GM12878 (cell line): ENCODE measurements at regions not wholly inside any gene's neighbourhood (a gene's known extent, or its start where the extent isn't known, plus 50 kb on each side); places are given as distances from the start of the nearest gene placed in this dataset.

ENCODE experiments used
- ATAC-seq: fragments of 200-7000 bp; cut with Tn5 transposase; 3 replicates; pipeline ENCODE4 v1.9.1; 2020; ENCODE audit warnings: mild to moderate bottlenecking, moderate library complexity
- BruUV-seq: library from RNA; stranded (reverse); fragments of 400-500 nt; replicated peaks from 2 replicates; lab custom pipeline; 2021; lab: Mats Ljungman, UMichigan
- CTCF ChIA-PET: fragments of 300-600 bp; sonication (Branson Sonifier 250); formaldehyde crosslinking; extraction: SDS; loops from one replicate; lab custom pipeline; 2021; ENCODE audit warnings: inconsistent platforms; lab: Yijun Ruan, JAX
- POLR2A ChIA-PET: fragments of 350-600 bp; formaldehyde crosslinking; extraction: SDS; loops from one replicate; lab custom pipeline; 2021; ENCODE audit warnings: inconsistent platforms; lab: Charles Lee
- RAD21 ChIA-PET: fragments of 300-600 bp; sonication (Branson Sonifier 250); formaldehyde crosslinking; loops from one replicate; lab custom pipeline; 2023; ENCODE audit warnings: antibody characterized with exemption; ENCODE audit not compliant: unreplicated experiment; lab: Charles Lee
- SMC1A ChIA-PET: fragments of 300-600 bp; sonication (Branson Sonifier 250); formaldehyde crosslinking; loops from one replicate; lab custom pipeline; 2023; ENCODE audit not compliant: unreplicated experiment, uncharacterized antibody; lab: Charles Lee
- DNase-seq: peaks from one replicate; pipeline ENCODE4 v3.0.0-alpha.2; 2011; ENCODE audit warnings: low read depth, low spot score
- FAIRE-seq: peaks from 3 replicates; lab custom pipeline; 2011; peaks lifted over from hg19 to GRCh38; lab: Jason Lieb, UNC
- H2AFZ ChIP-seq: 2 replicates; pipeline ENCODE4 v1.6.0; 2011; ENCODE audit warnings: low read depth, low read length, control low read depth; ENCODE audit not compliant: control insufficient read depth
- H3K27ac ChIP-seq: 2 replicates; pipeline ENCODE4 v1.5.1; 2011; ENCODE audit warnings: control low read depth; ENCODE audit not compliant: control insufficient read depth, insufficient read depth
- H3K27me3 ChIP-seq, 2 experiments: replicated peaks in 1 of 2; 2 replicates each; pipeline versions ENCODE4 v1.6.0 to v1.6.1; 2011; ENCODE audit warnings: low read length in 1 of 2; ENCODE audit not compliant: control insufficient read depth in 2 of 2, insufficient read depth in 2 of 2
- H3K36me3 ChIP-seq, 2 experiments: 2 replicates each; pipeline ENCODE4 v1.5.1; 2011; ENCODE audit warnings: low read length in 1 of 2; ENCODE audit not compliant: control insufficient read depth in 2 of 2, insufficient read depth in 2 of 2
- H3K4me1 ChIP-seq: 2 replicates; pipeline ENCODE4 v1.6.1; 2011; ENCODE audit warnings: mild to moderate bottlenecking, low read length, moderate library complexity, mixed read lengths; ENCODE audit not compliant: control insufficient read depth, insufficient read depth
- H3K4me2 ChIP-seq: 2 replicates; pipeline ENCODE4 v1.6.0; 2011; ENCODE audit warnings: control low read depth; ENCODE audit not compliant: control insufficient read depth, insufficient read depth
- H3K4me3 ChIP-seq: fragments of 200-600 bp; sonication (generic); 2 replicates; pipeline ENCODE4 v1.5.1; 2016
- H3K79me2 ChIP-seq: 2 replicates; pipeline ENCODE4 v1.6.0; 2011; ENCODE audit warnings: low read length; ENCODE audit not compliant: control insufficient read depth, insufficient read depth
- H3K9ac ChIP-seq: 2 replicates; pipeline ENCODE4 v1.8.0; 2011; ENCODE audit warnings: low read length, control low read depth, mixed read lengths; ENCODE audit not compliant: control insufficient read depth, insufficient read depth
- H3K9me3 ChIP-seq: replicated peaks from 3 replicates; pipeline ENCODE4 v1.5.1; 2011; ENCODE audit warnings: mild to moderate bottlenecking, low read length; ENCODE audit not compliant: control insufficient read depth, insufficient read depth
- H4K20me1 ChIP-seq: 2 replicates; pipeline ENCODE4 v1.6.0; 2011; ENCODE audit not compliant: control insufficient read depth, insufficient read depth
- ATF7 ChIP-seq: fragments of 450-650 bp; IDR thresholded peaks from 2 replicates; pipeline ENCODE4 v1.6.1; 2016; ENCODE audit warnings: low read depth, mild to moderate bottlenecking
- IKZF1 ChIP-seq: fragments of 450-650 bp; conservative IDR thresholded peaks from 2 replicates; pipeline ENCODE4 v1.6.1; 2017; ENCODE audit warnings: antibody characterized with exemption, mild to moderate bottlenecking
- MEF2A ChIP-seq: IDR thresholded peaks from 2 replicates; pipeline ENCODE4 v1.6.1; 2011; ENCODE audit warnings: low read depth, mild to moderate bottlenecking, low read length, moderate library complexity; ENCODE audit not compliant: insufficient read depth
- MYB ChIP-seq: fragments of 150-350 bp; IDR thresholded peaks from 2 replicates; pipeline ENCODE4 v1.6.1; 2014; ENCODE audit warnings: mild to moderate bottlenecking, low read depth, low read length, borderline replicate concordance
- NKRF ChIP-seq: fragments of 450-650 bp; conservative IDR thresholded peaks from 2 replicates; pipeline ENCODE4 v1.6.1; 2017; ENCODE audit warnings: mild to moderate bottlenecking, moderate library complexity
- RELB ChIP-seq: fragments of 450-650 bp; IDR thresholded peaks from 2 replicates; pipeline ENCODE4 v1.6.1; 2017; ENCODE audit warnings: low read depth, mild to moderate bottlenecking, moderate library complexity
- ZNF622 ChIP-seq: fragments of 450-650 bp; IDR thresholded peaks from 2 replicates; pipeline ENCODE4 v1.6.1; 2017; ENCODE audit warnings: mild to moderate bottlenecking, inconsistent platforms
- WGBS: methylation state at CpG from one replicate; pipeline ENCODE4 v1.1.6; 2016; ENCODE audit warnings: low lambda C conversion rate; ENCODE audit not compliant: insufficient replicate concordance, insufficient coverage; ENCODE audit errors: missing lambda C conversion rate; 5-methylcytosine and 5-hydroxymethylcytosine counted together
- in situ Hi-C: fragments of 300-500 bp; cut with MboI; formaldehyde crosslinking; loops from 9 replicates; pipeline ENCODE4 v1.14.3; 2018; ENCODE audit warnings: mixed read lengths
- intact Hi-C: fragments of 100-400 bp; cut with micrococcal nuclease; formaldehyde crosslinking; loops from one replicate; pipeline ENCODE4 v1.14.2; 2022; ENCODE audit not compliant: unreplicated experiment
- TF ChIP-seq, protein P1 (sequence below): fragments of 150-350 bp; IDR thresholded peaks from 2 replicates; pipeline ENCODE4 v1.6.1; 2016; ENCODE audit warnings: low read depth, low read length
- TF ChIP-seq, protein P2 (sequence below): IDR thresholded peaks from 2 replicates; pipeline ENCODE4 v1.6.1; 2011; ENCODE audit warnings: low read depth, mild to moderate bottlenecking, low read length, moderate library complexity, borderline replicate concordance; ENCODE audit errors: extremely low read depth

GRCh38 chr13:70520275-70521036 lies 412.2 kb upstream of the KLHL1 start:
- Histone ChIP-seq H4K20me1 (no peaks in the 10 kb centered on the region), H2AFZ (no peak overlapping the region), H3K9me3 (no peaks in the 10 kb centered on the region), H3K9ac (no peak overlapping the region), H3K36me3 (no peaks in the 10 kb centered on the region), H3K27me3 (no peaks in the 10 kb centered on the region), H3K4me1 (no peaks in the 10 kb centered on the region), H3K27ac (no peak overlapping the region), H3K4me3 (no peak overlapping the region), H3K79me2 (no peaks in the 10 kb centered on the region), H3K4me2 (no peak overlapping the region)
- intact Hi-C loops (no loop called here), in situ Hi-C loops (no loop called here)
- SMC1A ChIA-PET = no interaction called here
- DNase-seq (no peak), FAIRE-seq (no peak), ATAC-seq (no peak)
- CTCF ChIA-PET = no interaction called here
- BruUV-seq = no TSS peak
- peak; percentile 75 for TF ChIP-seq ATF7
- TF ChIP-seq, protein P1, sequence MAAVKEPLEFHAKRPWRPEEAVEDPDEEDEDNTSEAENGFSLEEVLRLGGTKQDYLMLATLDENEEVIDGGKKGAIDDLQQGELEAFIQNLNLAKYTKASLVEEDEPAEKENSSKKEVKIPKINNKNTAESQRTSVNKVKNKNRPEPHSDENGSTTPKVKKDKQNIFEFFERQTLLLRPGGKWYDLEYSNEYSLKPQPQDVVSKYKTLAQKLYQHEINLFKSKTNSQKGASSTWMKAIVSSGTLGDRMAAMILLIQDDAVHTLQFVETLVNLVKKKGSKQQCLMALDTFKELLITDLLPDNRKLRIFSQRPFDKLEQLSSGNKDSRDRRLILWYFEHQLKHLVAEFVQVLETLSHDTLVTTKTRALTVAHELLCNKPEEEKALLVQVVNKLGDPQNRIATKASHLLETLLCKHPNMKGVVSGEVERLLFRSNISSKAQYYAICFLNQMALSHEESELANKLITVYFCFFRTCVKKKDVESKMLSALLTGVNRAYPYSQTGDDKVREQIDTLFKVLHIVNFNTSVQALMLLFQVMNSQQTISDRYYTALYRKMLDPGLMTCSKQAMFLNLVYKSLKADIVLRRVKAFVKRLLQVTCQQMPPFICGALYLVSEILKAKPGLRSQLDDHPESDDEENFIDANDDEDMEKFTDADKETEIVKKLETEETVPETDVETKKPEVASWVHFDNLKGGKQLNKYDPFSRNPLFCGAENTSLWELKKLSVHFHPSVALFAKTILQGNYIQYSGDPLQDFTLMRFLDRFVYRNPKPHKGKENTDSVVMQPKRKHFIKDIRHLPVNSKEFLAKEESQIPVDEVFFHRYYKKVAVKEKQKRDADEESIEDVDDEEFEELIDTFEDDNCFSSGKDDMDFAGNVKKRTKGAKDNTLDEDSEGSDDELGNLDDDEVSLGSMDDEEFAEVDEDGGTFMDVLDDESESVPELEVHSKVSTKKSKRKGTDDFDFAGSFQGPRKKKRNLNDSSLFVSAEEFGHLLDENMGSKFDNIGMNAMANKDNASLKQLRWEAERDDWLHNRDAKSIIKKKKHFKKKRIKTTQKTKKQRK = no peak
- RAD21 ChIA-PET = no interaction called here
- WGBS = 6% methylated on average over 2 of the region's 2 CpGs
- POLR2A ChIA-PET = no interaction called here

- no peaks in the 10 kb centered on the region for H3K27me3 ChIP-seq
- ATAC-seq (no peak), FAIRE-seq (no peak), DNase-seq (no peak)
- in situ Hi-C loops (no loop called here), intact Hi-C loops (no loop called here)
- no TSS peak for BruUV-seq
- no peaks in the 10 kb centered on the region for H3K9me3 ChIP-seq
- ChIA-PET SMC1A (interaction anchor here (1.0 kb wide), 1 partner anchor 10 kb away, joined by 3 read pairs; no protein-coding TSS in a partner anchor), POLR2A (no interaction called here), CTCF (no interaction called here), RAD21 (no interaction called here)
- no peaks in the 10 kb centered on the region for H3K4me1 ChIP-seq
- H3K79me2 ChIP-seq = no peaks in the 10 kb centered on the region
- no peaks in the 10 kb centered on the region for H4K20me1 ChIP-seq
- no peak overlapping the region for H3K4me2 ChIP-seq
- H3K36me3 ChIP-seq = no peaks in the 10 kb centered on the region
- H3K4me3 ChIP-seq = no peak overlapping the region
- no peak overlapping the region for H3K9ac ChIP-seq
- 16% methylated on average over 2 of the region's 2 CpGs for WGBS
- no peak overlapping the region for H2AFZ ChIP-seq
- H3K27ac ChIP-seq = no peak overlapping the region
- TF ChIP-seq IKZF1 = no peak
- TF ChIP-seq RELB = no peak
- TF ChIP-seq NKRF = no peak
- TF ChIP-seq, protein P2, sequence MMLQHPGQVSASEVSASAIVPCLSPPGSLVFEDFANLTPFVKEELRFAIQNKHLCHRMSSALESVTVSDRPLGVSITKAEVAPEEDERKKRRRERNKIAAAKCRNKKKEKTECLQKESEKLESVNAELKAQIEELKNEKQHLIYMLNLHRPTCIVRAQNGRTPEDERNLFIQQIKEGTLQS = no peak
- no peak for TF ChIP-seq MEF2A
- no peak for TF ChIP-seq ZNF622
- TF ChIP-seq MYB = no peak
Measured at GRCh38 chr13:70518081-70518480, 409.8 kb upstream of the KLHL1 start.
